ENCODE measurements at regions not wholly inside any gene's neighbourhood (a gene's known extent, or its start where the extent isn't known, plus 50 kb on each side); places are given as distances from the start of the nearest gene placed in this dataset.

DNA sequence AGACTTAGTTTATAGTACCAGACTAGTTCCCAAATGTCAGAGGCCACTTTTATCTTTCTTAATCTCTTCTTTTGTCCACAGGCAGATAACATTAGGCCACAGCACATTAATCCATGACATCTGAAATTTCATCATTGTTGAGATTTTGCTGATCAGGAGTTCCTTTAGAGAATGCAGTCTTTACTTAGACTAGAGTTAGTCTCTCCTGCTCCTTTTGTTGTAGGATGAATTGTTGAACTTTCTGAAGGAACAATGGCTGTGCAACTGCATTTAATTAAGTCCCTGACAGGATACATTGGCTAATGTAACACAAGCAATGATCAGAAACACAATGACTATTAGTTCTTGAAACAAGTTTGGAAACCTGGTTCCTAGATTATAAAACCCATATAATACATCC, 266.3 kb downstream of the PCDH20 start (continued):
- TF ChIP-seq, protein P1, sequence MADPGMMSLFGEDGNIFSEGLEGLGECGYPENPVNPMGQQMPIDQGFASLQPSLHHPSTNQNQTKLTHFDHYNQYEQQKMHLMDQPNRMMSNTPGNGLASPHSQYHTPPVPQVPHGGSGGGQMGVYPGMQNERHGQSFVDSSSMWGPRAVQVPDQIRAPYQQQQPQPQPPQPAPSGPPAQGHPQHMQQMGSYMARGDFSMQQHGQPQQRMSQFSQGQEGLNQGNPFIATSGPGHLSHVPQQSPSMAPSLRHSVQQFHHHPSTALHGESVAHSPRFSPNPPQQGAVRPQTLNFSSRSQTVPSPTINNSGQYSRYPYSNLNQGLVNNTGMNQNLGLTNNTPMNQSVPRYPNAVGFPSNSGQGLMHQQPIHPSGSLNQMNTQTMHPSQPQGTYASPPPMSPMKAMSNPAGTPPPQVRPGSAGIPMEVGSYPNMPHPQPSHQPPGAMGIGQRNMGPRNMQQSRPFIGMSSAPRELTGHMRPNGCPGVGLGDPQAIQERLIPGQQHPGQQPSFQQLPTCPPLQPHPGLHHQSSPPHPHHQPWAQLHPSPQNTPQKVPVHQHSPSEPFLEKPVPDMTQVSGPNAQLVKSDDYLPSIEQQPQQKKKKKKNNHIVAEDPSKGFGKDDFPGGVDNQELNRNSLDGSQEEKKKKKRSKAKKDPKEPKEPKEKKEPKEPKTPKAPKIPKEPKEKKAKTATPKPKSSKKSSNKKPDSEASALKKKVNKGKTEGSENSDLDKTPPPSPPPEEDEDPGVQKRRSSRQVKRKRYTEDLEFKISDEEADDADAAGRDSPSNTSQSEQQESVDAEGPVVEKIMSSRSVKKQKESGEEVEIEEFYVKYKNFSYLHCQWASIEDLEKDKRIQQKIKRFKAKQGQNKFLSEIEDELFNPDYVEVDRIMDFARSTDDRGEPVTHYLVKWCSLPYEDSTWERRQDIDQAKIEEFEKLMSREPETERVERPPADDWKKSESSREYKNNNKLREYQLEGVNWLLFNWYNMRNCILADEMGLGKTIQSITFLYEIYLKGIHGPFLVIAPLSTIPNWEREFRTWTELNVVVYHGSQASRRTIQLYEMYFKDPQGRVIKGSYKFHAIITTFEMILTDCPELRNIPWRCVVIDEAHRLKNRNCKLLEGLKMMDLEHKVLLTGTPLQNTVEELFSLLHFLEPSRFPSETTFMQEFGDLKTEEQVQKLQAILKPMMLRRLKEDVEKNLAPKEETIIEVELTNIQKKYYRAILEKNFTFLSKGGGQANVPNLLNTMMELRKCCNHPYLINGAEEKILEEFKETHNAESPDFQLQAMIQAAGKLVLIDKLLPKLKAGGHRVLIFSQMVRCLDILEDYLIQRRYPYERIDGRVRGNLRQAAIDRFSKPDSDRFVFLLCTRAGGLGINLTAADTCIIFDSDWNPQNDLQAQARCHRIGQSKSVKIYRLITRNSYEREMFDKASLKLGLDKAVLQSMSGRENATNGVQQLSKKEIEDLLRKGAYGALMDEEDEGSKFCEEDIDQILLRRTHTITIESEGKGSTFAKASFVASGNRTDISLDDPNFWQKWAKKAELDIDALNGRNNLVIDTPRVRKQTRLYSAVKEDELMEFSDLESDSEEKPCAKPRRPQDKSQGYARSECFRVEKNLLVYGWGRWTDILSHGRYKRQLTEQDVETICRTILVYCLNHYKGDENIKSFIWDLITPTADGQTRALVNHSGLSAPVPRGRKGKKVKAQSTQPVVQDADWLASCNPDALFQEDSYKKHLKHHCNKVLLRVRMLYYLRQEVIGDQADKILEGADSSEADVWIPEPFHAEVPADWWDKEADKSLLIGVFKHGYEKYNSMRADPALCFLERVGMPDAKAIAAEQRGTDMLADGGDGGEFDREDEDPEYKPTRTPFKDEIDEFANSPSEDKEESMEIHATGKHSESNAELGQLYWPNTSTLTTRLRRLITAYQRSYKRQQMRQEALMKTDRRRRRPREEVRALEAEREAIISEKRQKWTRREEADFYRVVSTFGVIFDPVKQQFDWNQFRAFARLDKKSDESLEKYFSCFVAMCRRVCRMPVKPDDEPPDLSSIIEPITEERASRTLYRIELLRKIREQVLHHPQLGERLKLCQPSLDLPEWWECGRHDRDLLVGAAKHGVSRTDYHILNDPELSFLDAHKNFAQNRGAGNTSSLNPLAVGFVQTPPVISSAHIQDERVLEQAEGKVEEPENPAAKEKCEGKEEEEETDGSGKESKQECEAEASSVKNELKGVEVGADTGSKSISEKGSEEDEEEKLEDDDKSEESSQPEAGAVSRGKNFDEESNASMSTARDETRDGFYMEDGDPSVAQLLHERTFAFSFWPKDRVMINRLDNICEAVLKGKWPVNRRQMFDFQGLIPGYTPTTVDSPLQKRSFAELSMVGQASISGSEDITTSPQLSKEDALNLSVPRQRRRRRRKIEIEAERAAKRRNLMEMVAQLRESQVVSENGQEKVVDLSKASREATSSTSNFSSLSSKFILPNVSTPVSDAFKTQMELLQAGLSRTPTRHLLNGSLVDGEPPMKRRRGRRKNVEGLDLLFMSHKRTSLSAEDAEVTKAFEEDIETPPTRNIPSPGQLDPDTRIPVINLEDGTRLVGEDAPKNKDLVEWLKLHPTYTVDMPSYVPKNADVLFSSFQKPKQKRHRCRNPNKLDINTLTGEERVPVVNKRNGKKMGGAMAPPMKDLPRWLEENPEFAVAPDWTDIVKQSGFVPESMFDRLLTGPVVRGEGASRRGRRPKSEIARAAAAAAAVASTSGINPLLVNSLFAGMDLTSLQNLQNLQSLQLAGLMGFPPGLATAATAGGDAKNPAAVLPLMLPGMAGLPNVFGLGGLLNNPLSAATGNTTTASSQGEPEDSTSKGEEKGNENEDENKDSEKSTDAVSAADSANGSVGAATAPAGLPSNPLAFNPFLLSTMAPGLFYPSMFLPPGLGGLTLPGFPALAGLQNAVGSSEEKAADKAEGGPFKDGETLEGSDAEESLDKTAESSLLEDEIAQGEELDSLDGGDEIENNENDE (IDR thresholded peaks at IDR 0.05; ENCODE audit: insufficient replicate concordance, low read length), result no peak
- no peak for TF ChIP-seq MAFK (IDR thresholded peaks at IDR 0.05; ENCODE audit: low read depth, low read length)
- TF ChIP-seq GTF2F1 (IDR thresholded peaks at IDR 0.05; ENCODE audit: borderline replicate concordance, low read depth, low read length), result no peak
- TF ChIP-seq CEBPB (IDR thresholded peaks at IDR 0.05; ENCODE audit: low read depth, low read length), result no peak
- TF ChIP-seq JUND (IDR thresholded peaks at IDR 0.05; ENCODE audit: low read length), result no peak
- TF ChIP-seq KDM1A (IDR thresholded peaks at IDR 0.05; ENCODE audit: borderline replicate concordance, low read length), result no peak
- TF ChIP-seq RNF2 (IDR thresholded peaks at IDR 0.05; ENCODE audit: borderline replicate concordance, low read depth, low read length, missing control alignments, poor library complexity, severe bottlenecking), result no peak
- TF ChIP-seq POU5F1 (IDR thresholded peaks at IDR 0.05; ENCODE audit: low read depth, low read length), result no peak
- no peak for TF ChIP-seq SUZ12 (IDR thresholded peaks at IDR 0.05; ENCODE audit: low read length)
- TF ChIP-seq HDAC2 (IDR thresholded peaks at IDR 0.05; ENCODE audit: borderline replicate concordance in 1 of 2, low read depth in 2 of 2, low read length in 2 of 2), result no peak
- TF ChIP-seq SAP30 (IDR thresholded peaks at IDR 0.05; ENCODE audit: insufficient read depth, insufficient replicate concordance, low read length), result no peak
- no peak for TF ChIP-seq POLR2AphosphoS5 (IDR thresholded peaks at IDR 0.05; ENCODE audit: low read depth, low read length)
